NB4 (cell line): ENCODE measurements at regions not wholly inside any gene's neighbourhood (a gene's known extent, or its start where the extent isn't known, plus 50 kb on each side); places are given as distances from the start of the nearest gene placed in this dataset.
"Not testable (repeated sequence)": the region's sequence is repeated elsewhere in the genome, so short reads cannot be mapped to it uniquely, and the experiment has no call there.

ENCODE experiments used
- POLR2A ChIP-seq: IDR thresholded peaks from 2 replicates; pipeline ENCODE4 v1.6.1; 2011; ENCODE audit warnings: mild to moderate bottlenecking; ENCODE audit not compliant: insufficient read length; ENCODE audit errors: extremely low read depth
- TF ChIP-seq, protein P1 (sequence below): IDR thresholded peaks from one replicate; pipeline ENCODE4 v1.5.1; 2012; ENCODE audit warnings: low read depth, low read length

DNA sequence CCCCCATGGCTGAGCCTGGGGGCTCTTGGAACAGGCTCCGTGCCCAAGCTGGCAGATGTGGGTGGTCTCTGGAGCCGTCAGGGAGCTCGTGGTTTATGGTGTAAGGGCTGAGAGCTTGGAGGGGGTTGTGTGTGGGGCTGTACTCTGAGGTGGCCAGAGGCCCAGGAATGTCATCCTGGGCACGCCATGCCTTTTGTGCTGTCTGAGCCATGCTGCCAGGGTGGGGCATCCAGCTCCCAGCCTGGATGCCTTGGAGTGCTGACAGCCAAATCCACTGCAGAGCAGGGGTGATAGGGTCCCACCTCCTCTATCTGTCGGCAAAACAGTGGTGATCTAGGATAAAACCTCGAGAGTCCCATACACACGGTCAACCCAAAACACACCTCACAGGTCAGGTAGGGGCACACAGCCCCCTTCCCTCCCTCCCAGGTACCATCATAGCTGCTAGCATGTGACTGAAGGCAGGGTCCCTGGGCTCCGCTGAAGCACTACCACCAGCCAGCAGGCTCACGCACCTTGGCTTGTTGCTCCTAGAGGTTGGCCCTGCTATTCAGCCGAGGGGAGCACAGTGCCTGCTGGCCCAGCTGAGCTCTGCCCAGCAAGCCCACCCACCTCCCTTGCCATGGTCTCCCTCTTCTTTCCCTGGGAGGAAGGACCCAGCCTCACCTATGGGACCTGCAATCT lies 61.5 kb downstream of the GOLGA8B start:
- TF ChIP-seq, protein P1, sequence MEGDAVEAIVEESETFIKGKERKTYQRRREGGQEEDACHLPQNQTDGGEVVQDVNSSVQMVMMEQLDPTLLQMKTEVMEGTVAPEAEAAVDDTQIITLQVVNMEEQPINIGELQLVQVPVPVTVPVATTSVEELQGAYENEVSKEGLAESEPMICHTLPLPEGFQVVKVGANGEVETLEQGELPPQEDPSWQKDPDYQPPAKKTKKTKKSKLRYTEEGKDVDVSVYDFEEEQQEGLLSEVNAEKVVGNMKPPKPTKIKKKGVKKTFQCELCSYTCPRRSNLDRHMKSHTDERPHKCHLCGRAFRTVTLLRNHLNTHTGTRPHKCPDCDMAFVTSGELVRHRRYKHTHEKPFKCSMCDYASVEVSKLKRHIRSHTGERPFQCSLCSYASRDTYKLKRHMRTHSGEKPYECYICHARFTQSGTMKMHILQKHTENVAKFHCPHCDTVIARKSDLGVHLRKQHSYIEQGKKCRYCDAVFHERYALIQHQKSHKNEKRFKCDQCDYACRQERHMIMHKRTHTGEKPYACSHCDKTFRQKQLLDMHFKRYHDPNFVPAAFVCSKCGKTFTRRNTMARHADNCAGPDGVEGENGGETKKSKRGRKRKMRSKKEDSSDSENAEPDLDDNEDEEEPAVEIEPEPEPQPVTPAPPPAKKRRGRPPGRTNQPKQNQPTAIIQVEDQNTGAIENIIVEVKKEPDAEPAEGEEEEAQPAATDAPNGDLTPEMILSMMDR = not testable (repeated sequence)
- not testable (repeated sequence) for TF ChIP-seq POLR2A
